GM12865 (cell line): ENCODE measurements at regions not wholly inside any gene's neighbourhood (a gene's known extent, or its start where the extent isn't known, plus 50 kb on each side); places are given as distances from the start of the nearest gene placed in this dataset.

Experiments
- DNase-seq: peaks from one replicate; pipeline ENCODE4 v3.0.0; 2010; ENCODE audit warnings: low read depth
- H3K4me3 ChIP-seq: 2 replicates; pipeline ENCODE4 v1.5.1; 2011; ENCODE audit warnings: mild to moderate bottlenecking, low read depth, low read length, control low read depth
- TF ChIP-seq, protein P1 (sequence below): IDR thresholded peaks from 2 replicates; pipeline ENCODE4 v1.5.1; 2011; ENCODE audit warnings: low read length, control low read depth, low read depth, inconsistent platforms; ENCODE audit not compliant: insufficient read depth; ENCODE audit errors: missing control alignments

DNA sequence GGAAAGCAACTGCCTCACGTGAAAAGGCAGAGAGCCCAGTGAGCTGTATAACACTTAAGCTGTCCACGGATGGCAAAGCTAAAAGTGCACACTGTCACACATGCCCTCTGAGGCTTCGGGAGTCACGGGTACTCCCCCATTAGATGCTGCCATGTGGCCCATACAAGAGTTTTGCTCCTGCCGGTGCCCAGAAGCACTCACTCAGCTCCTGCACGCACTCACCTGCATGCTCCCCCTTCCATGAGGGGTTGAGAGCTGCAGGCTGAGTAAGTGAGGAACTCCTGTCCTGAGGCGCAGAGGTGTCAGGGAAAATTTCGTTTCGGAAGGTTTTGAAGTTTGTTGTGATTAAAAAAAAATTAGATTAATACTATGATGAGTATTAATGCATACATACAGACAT lies 939.2 kb upstream of the ATXN8OS start:
- no peak overlapping the region for H3K4me3 ChIP-seq
- TF ChIP-seq, protein P1, sequence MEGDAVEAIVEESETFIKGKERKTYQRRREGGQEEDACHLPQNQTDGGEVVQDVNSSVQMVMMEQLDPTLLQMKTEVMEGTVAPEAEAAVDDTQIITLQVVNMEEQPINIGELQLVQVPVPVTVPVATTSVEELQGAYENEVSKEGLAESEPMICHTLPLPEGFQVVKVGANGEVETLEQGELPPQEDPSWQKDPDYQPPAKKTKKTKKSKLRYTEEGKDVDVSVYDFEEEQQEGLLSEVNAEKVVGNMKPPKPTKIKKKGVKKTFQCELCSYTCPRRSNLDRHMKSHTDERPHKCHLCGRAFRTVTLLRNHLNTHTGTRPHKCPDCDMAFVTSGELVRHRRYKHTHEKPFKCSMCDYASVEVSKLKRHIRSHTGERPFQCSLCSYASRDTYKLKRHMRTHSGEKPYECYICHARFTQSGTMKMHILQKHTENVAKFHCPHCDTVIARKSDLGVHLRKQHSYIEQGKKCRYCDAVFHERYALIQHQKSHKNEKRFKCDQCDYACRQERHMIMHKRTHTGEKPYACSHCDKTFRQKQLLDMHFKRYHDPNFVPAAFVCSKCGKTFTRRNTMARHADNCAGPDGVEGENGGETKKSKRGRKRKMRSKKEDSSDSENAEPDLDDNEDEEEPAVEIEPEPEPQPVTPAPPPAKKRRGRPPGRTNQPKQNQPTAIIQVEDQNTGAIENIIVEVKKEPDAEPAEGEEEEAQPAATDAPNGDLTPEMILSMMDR = no peak
- DNase-seq = no peak

DNA sequence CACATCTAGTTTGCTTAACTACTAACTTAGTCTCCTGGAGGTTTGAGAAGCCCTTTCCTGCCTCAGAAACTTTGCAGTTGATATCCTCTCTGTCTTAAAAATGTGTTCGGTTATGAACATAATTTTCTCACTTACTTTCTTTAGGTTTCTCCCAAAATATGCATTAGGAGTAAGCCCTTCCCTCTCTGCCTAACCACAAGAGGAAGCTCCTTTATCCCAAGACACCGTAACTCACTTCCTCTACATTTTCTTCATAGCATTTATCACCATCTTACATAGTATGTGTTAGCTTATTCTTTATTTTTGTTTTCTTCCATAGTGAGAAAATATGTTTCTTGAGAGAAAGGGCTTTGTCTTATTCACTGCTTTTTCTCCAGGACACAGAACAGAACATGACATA lies 952.5 kb upstream of the ATXN8OS start:
- H3K4me3 ChIP-seq = no peak overlapping the region
- TF ChIP-seq, protein P1 = no peak
- no peak for DNase-seq

DNA sequence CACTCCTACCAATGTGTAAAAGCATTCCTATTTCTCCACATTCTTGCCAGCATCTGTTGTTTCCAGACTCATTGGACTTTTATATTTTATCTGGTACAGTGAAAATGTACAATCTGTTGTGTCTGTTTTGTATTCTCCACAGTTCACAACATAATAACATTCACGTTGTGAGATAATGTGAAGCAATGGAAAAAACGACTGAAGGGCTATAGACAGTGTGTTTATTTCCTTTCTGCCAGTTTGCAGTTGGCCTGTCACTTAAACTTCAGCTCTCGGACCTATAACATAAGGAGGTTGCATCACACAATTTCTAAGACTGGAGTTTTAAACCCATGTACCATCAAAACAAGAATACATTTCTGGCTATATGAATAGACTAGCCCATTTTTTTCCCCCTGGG lies 965.5 kb upstream of the ATXN8OS start:
- no peak overlapping the region for H3K4me3 ChIP-seq
- TF ChIP-seq, protein P1 = no peak
- no peak for DNase-seq

DNA sequence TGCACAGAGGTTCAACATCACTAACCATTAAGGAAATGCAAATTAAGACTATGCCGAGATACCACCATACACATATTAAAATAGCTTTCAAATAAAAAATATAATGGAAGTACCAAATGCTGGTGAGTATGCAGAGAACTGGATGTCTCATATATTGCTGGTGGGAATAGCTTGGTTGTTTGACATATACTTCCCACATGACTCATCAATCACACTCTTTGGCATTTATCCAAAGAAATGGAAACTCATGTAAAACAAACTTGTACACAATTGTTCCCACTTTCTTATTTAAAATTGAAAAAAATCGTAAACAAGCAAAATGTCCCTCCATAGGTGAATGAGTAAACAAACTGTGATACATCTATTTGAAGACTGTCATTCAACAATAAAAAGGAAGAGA lies 982.6 kb upstream of the ATXN8OS start:
- DNase-seq = no peak
- TF ChIP-seq, protein P1 = no peak
- H3K4me3 ChIP-seq = no peak overlapping the region

DNA sequence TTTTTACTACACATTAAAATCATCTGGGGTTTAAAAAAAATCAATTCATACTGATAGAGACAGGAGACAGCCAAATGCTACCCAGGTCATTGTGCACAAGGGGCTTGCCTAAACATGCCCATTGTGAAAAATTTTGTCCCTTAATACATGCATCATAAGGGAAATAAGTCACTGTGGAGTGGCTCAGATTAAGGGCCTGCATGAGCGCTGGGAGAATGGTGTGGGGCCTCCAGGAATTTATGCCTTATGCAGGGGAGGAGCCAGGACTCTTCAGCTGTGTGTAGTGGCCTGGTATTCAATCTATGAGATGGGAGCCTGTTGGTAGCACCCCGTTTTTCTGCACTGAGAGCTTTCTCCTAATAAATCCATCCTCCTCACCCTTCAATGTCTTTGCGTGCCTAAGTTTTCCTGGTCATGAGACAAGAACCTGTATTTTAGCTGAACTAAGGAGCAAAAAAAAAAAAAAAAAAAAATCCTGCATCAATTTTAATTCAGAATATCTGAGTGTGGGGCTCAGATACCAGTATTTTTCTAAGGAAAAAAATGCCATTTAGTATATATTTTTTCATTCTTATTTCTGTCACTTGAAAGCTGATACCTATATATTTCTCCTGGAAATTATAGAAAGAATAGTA lies 997.6 kb upstream of the ATXN8OS start:
- no peak overlapping the region for H3K4me3 ChIP-seq
- TF ChIP-seq, protein P1 = no peak
- DNase-seq = no peak

DNA sequence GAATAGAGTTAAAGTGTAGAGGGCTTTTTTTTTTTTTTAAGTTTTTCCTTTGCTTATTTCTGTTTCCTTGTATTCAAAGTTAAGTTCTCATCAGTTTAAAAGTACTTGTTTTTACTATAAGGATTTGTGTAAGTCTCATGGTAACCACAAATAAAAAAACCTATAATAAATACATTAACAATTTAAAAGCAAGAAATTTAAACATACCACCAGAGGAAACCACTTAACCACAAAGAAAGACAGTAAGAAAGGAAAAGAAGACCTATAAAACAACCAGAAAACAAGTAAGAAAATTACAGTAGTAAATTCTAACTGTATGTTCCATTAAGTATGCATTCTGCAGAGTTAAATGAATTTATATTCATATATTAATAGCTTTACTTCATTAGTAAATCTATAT lies 999.1 kb upstream of the ATXN8OS start:
- no peak overlapping the region for H3K4me3 ChIP-seq
- DNase-seq = no peak
- TF ChIP-seq, protein P1 = no peak

DNA sequence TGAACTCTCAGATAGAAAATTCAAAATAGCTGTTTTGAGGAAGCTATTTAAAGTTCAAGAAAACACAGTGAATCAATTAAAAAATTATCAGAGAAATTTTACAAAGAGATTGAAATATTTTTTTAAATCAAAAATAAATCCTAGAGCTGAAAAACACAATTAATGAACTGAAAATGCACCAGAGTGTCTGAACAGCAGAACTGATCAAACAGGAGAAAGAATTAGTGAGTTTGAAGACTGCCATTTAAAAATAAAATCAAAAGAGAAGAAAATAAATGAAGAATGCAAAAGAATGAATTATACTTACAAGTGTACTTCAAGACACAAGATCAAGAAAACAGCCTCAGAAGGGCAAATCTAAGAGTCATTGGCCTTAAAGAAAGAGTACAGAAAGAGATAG lies 1000.2 kb upstream of the ATXN8OS start:
- TF ChIP-seq, protein P1 = no peak
- no peak for DNase-seq
- no peak overlapping the region for H3K4me3 ChIP-seq
